ENCODE measurements at regions not wholly inside any gene's neighbourhood (a gene's known extent, or its start where the extent isn't known, plus 50 kb on each side); places are given as distances from the start of the nearest gene placed in this dataset.

DNA sequence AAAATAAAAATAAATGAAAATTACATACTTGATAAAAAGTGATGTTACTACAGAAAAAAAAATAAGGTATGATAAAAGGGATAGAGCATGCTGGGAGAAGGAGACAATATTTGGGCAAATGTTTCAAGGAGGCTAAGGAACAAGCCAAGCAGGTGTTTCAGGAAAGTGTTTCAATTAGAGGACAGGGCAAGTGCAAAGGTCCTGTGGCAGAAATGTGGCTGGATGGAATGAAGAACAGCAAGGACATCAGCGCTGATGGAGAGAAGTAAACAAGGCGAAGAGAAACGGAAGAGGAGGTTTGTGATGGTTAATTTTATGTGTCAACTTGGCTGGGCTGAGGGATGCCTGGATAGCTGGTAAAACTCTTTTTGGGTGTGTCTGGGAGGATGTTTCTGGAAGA, 331.2 kb upstream of the C16orf82 start:
- DNase-seq (ENCODE audit: low read depth): no peak
- no peak overlapping the region for H3K4me3 ChIP-seq (ENCODE audit: low read depth, low read length)
- no peak for TF ChIP-seq CTCF (IDR thresholded peaks at IDR 0.05; ENCODE audit: low read depth, low read length, missing control alignments)

DNA sequence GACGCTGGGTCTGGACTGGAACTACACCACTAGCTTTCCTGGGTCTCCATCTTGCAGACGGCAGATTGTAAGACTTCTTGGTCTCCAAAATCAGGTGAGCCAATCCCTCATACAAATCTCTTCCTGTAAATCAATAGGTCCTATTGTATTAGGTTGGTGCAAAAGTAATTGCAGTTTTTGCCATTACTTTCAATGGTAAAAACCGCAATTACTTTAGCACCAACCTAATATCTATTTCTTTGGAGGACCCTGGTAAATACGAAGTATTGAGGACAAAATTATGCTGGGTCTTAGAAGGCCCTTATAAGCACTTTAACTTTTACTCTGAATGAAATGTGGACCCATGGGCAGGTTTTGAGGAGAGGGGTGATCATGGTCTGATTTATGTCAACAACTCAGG, 330.6 kb upstream of the C16orf82 start:
- DNase-seq (ENCODE audit: low read depth): no peak
- H3K4me3 ChIP-seq (ENCODE audit: low read depth, low read length): no peak overlapping the region
- no peak for TF ChIP-seq CTCF (IDR thresholded peaks at IDR 0.05; ENCODE audit: low read depth, low read length, missing control alignments)

DNA sequence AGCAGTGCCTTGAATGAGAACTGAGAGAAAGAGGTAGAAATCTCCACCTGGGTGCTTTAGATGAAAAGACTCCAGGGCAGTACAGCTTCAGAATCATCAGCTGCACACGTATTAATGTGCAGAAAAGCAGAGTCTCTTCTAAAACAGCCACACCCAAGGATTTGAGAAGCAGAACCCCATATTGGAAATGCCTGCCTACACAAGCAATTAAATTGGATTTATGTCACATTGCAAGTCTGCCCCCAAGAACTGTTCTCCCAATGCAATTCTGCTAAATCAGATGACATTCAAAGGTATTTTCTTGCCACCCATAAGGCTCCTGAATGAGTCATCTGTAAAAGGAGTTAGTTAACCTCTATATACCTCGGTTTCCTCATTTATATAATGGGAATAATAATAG, 326.0 kb upstream of the C16orf82 start:
- DNase-seq (ENCODE audit: low read depth): no peak
- no peak overlapping the region for H3K4me3 ChIP-seq (ENCODE audit: low read depth, low read length)

GRCh38 chr16:26742040-26742439, 324.7 kb upstream of the C16orf82 start:
- H3K4me3 ChIP-seq (ENCODE audit: low read depth, low read length): no peak overlapping the region
- DNase-seq (ENCODE audit: low read depth): no peak
- no peak for TF ChIP-seq CTCF (IDR thresholded peaks at IDR 0.05; ENCODE audit: low read depth, low read length, missing control alignments)

More for the DNA sequence above, 326.0 kb upstream of the C16orf82 start:
- TF ChIP-seq CTCF (IDR thresholded peaks at IDR 0.05; ENCODE audit: low read depth, low read length, missing control alignments): no peak

GRCh38 chr16:26744430-26744829, 322.3 kb upstream of the C16orf82 start:
- DNase-seq (ENCODE audit: low read depth): no peak
- TF ChIP-seq CTCF (IDR thresholded peaks at IDR 0.05; ENCODE audit: low read depth, low read length, missing control alignments): no peak
- H3K4me3 ChIP-seq (ENCODE audit: low read depth, low read length): no peak overlapping the region

- TF ChIP-seq CTCF (IDR thresholded peaks at IDR 0.05; ENCODE audit: low read depth, low read length, missing control alignments): no peak
- no peak overlapping the region for H3K4me3 ChIP-seq (ENCODE audit: low read depth, low read length)
- DNase-seq (ENCODE audit: low read depth): no peak
Measured at GRCh38 chr16:26747760-26748159, 319.0 kb upstream of the C16orf82 start.

DNA sequence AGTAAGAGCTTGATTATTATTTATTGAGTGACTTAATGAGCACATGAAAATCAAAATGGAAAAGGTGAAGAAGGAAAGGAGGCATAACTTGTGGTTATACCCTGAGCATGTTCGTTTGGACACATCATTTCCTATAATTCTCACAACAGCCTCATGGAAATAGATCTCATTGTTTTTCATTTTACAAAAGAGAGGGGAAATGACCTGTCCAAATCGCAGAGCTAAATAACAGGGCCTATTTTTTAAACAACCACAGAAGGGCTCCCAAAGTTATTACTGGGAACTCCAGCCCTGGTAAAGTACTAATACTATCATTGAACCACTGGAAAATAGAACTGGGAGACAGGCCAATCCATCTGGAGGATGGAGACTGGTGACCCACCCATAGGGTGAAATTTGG, 317.7 kb upstream of the C16orf82 start:
- no peak overlapping the region for H3K4me3 ChIP-seq (ENCODE audit: low read depth, low read length)
- TF ChIP-seq CTCF (IDR thresholded peaks at IDR 0.05; ENCODE audit: low read depth, low read length, missing control alignments): no peak
- no peak for DNase-seq (ENCODE audit: low read depth)

Data from GM12864 (cell line).